H9 (cell line): ENCODE measurements at regions not wholly inside any gene's neighbourhood (a gene's known extent, or its start where the extent isn't known, plus 50 kb on each side); places are given as distances from the start of the nearest gene placed in this dataset.

Experiments
- DNase-seq: peaks from one replicate; pipeline ENCODE4 v3.0.0-alpha.2; 2017
- H2AFZ ChIP-seq: one replicate; pipeline ENCODE4 v1.6.1; 2013; ENCODE audit warnings: mild to moderate bottlenecking, low read length, control low read depth, moderate library complexity
- H2AK5ac ChIP-seq: 2 replicates; pipeline ENCODE4 v1.6.1; 2013; ENCODE audit warnings: low read length, control low read depth, mixed read lengths; ENCODE audit not compliant: insufficient read length
- H2BK120ac ChIP-seq: one replicate; pipeline ENCODE4 v1.6.1; 2013; ENCODE audit warnings: low read depth, mild to moderate bottlenecking, low read length, control low read depth, inconsistent platforms; ENCODE audit not compliant: poor library complexity, severe bottlenecking
- H2BK12ac ChIP-seq: 2 replicates; pipeline ENCODE4 v1.6.1; 2013; ENCODE audit warnings: low read length, control low read depth, mixed read lengths, low read depth; ENCODE audit not compliant: insufficient read length
- H2BK15ac ChIP-seq: 2 replicates; pipeline ENCODE4 v1.6.1; 2013; ENCODE audit warnings: low read depth, low read length, control low read depth
- H2BK20ac ChIP-seq: one replicate; pipeline ENCODE4 v1.6.1; 2013; ENCODE audit warnings: low read depth, mild to moderate bottlenecking, low read length, control low read depth, inconsistent platforms; ENCODE audit not compliant: poor library complexity, severe bottlenecking
- H2BK5ac ChIP-seq: 2 replicates; pipeline ENCODE4 v1.6.1; 2013; ENCODE audit warnings: low read length, control low read depth, mixed read lengths; ENCODE audit not compliant: insufficient read length
- H3K14ac ChIP-seq: 2 replicates; pipeline ENCODE4 v1.6.1; 2013; ENCODE audit warnings: low read length, control low read depth; ENCODE audit not compliant: insufficient read depth
- H3K18ac ChIP-seq: 2 replicates; pipeline ENCODE4 v1.6.1; 2013; ENCODE audit warnings: low read depth, mild to moderate bottlenecking, mixed read lengths, low read length, control low read depth; ENCODE audit not compliant: insufficient read length
- H3K23ac ChIP-seq: 2 replicates; pipeline ENCODE4 v1.6.1; 2013; ENCODE audit warnings: low read length, control low read depth, mixed read lengths, low read depth; ENCODE audit not compliant: insufficient read length
- H3K23me2 ChIP-seq: 2 replicates; pipeline ENCODE4 v1.6.1; 2013; ENCODE audit warnings: low read depth, mild to moderate bottlenecking, mixed read lengths, low read length, control low read depth; ENCODE audit not compliant: insufficient read length, poor library complexity, severe bottlenecking
- H3K27ac ChIP-seq: 2 replicates; pipeline ENCODE4 v1.5.1; 2013; ENCODE audit warnings: low read length, control low read depth, mixed read lengths, low read depth; ENCODE audit not compliant: insufficient read length
- H3K27me3 ChIP-seq: 2 replicates; pipeline ENCODE4 v1.6.1; 2013; ENCODE audit warnings: low read length, control low read depth, inconsistent platforms; ENCODE audit not compliant: insufficient read depth
- H3K4ac ChIP-seq: 2 replicates; pipeline ENCODE4 v1.6.1; 2013; ENCODE audit warnings: low read depth, mild to moderate bottlenecking, control low read depth, inconsistent platforms, low read length, moderate library complexity
- H3K4me1 ChIP-seq: 2 replicates; pipeline ENCODE4 v1.6.1; 2013; ENCODE audit warnings: low read length, control low read depth, inconsistent platforms; ENCODE audit not compliant: insufficient read depth
- H3K4me2 ChIP-seq: 2 replicates; pipeline ENCODE4 v1.6.1; 2013; ENCODE audit warnings: low read length, control low read depth, mixed read lengths; ENCODE audit not compliant: insufficient read length, insufficient read depth
- H3K56ac ChIP-seq: 2 replicates; pipeline ENCODE4 v1.6.1; 2013; ENCODE audit warnings: low read depth, mild to moderate bottlenecking, mixed read lengths, low read length, control low read depth; ENCODE audit not compliant: insufficient read length
- H3K79me1 ChIP-seq: 2 replicates; pipeline ENCODE4 v1.6.1; 2013; ENCODE audit warnings: low read depth, mild to moderate bottlenecking, moderate library complexity, low read length, control low read depth, inconsistent platforms; ENCODE audit not compliant: insufficient read depth, poor library complexity, severe bottlenecking
- H3K79me2 ChIP-seq: 2 replicates; pipeline ENCODE4 v1.6.1; 2013; ENCODE audit warnings: low read length, control low read depth, inconsistent platforms; ENCODE audit not compliant: insufficient read depth
- H3K9ac ChIP-seq: 2 replicates; pipeline ENCODE4 v1.6.1; 2013; ENCODE audit warnings: low read length, control low read depth, mixed read lengths; ENCODE audit not compliant: insufficient read length; ENCODE audit errors: extremely low read depth
- H3K9me3 ChIP-seq: one replicate; pipeline ENCODE4 v1.6.1; 2013; ENCODE audit warnings: low read depth, low read length, inconsistent platforms; ENCODE audit not compliant: control insufficient read depth
- H3T11ph ChIP-seq: one replicate; pipeline ENCODE4 v1.6.1; 2013; ENCODE audit warnings: mild to moderate bottlenecking, low read length, control low read depth, inconsistent platforms
- H4K20me1 ChIP-seq: one replicate; pipeline ENCODE4 v1.6.1; 2013; ENCODE audit not compliant: control insufficient read depth, insufficient read length, insufficient read depth
- H4K5ac ChIP-seq: 2 replicates; pipeline ENCODE4 v1.6.1; 2013; ENCODE audit warnings: low read depth, mild to moderate bottlenecking, mixed read lengths, low read length, control low read depth; ENCODE audit not compliant: insufficient read length
- H4K8ac ChIP-seq: replicated peaks from 2 replicates; pipeline ENCODE4 v1.6.1; 2013; ENCODE audit warnings: low read length, control low read depth, mixed read lengths, low read depth; ENCODE audit not compliant: insufficient read length
- H4K91ac ChIP-seq: 2 replicates; pipeline ENCODE4 v1.6.1; 2013; ENCODE audit warnings: low read depth, mild to moderate bottlenecking, moderate library complexity, mixed read lengths, low read length, control low read depth; ENCODE audit not compliant: insufficient read length
- H3K27ac Mint-ChIP-seq, 3 experiments: 2 replicates in 2 of 3; 3 replicates in 1 of 3; pipeline ENCODE4 v1.8.0; 2020 to 2021; ENCODE audit warnings: mixed read lengths in 3 of 3, mild to moderate bottlenecking in 1 of 3, moderate library complexity in 1 of 3
- H3K27me3 Mint-ChIP-seq: 2 replicates; pipeline ENCODE4 v1.8.0; 2021; ENCODE audit warnings: low read depth, mild to moderate bottlenecking, moderate library complexity, mixed read lengths
- H3K36me3 Mint-ChIP-seq, 3 experiments: 2 replicates in 2 of 3; 3 replicates in 1 of 3; pipeline ENCODE4 v1.8.0; 2020 to 2021; ENCODE audit warnings: low read depth in 3 of 3, mixed read lengths in 3 of 3; ENCODE audit not compliant: insufficient read depth in 1 of 3
- H3K4me1 Mint-ChIP-seq, 2 experiments: 2 replicates each; pipeline ENCODE4 v1.8.0; 2020; ENCODE audit warnings: mixed read lengths in 2 of 2
- H3K4me3 Mint-ChIP-seq, 2 experiments: 2 replicates in 1 of 2; 3 replicates in 1 of 2; pipeline ENCODE4 v1.8.0; 2020 to 2021; ENCODE audit warnings: mild to moderate bottlenecking in 2 of 2, mixed read lengths in 2 of 2, moderate library complexity in 1 of 2
- H3K9me3 Mint-ChIP-seq, 2 experiments: 2 replicates in 1 of 2; 3 replicates in 1 of 2; pipeline ENCODE4 v1.8.0; 2020; ENCODE audit warnings: mild to moderate bottlenecking in 2 of 2, mixed read lengths in 2 of 2, moderate library complexity in 1 of 2
- CTCF ChIP-seq: fragments of 200-600 bp; sonication (generic); conservative IDR thresholded peaks from 3 replicates; pipeline ENCODE4 v1.8.0; 2021; ENCODE audit warnings: antibody characterized with exemption, mild to moderate bottlenecking
- WGBS: extraction: QIAGEN DNeasy Blood & Tissue Kit; methylation state at CpG from one replicate; pipeline ENCODE4 v1.1.7; 2013; ENCODE audit warnings: missing lambda C conversion rate, low lambda C conversion rate, mixed read lengths; ENCODE audit not compliant: insufficient read length; ENCODE audit errors: extremely low coverage; 5-methylcytosine and 5-hydroxymethylcytosine counted together

- Histone ChIP-seq H2BK5ac (no peak overlapping the region), H3K23ac (no peak overlapping the region), H3K27me3 (no peaks in the 10 kb centered on the region), H3T11ph (no peak overlapping the region), H3K4me1 (no peaks in the 10 kb centered on the region), H3K9me3 (no peaks in the 10 kb centered on the region), H2AFZ (no peak overlapping the region), H3K23me2 (no peaks in the 10 kb centered on the region), H3K79me1 (no peaks in the 10 kb centered on the region), H3K9ac (no peak overlapping the region), H4K91ac (no peak overlapping the region), H2BK12ac (no peak overlapping the region), H4K20me1 (no peaks in the 10 kb centered on the region), H2BK20ac (no peak overlapping the region), H3K27ac (no peak overlapping the region), H2BK120ac (no peak overlapping the region), H3K18ac (no peak overlapping the region), H3K79me2 (no peaks in the 10 kb centered on the region), H3K4me2 (no peak overlapping the region), H3K56ac (no peak overlapping the region), H2BK15ac (no peak overlapping the region), H2AK5ac (no peak overlapping the region), H3K4ac (no peak overlapping the region), H4K8ac (no peak overlapping the region), H3K14ac (no peak overlapping the region), H4K5ac (no peak overlapping the region)
- H3K9me3 Mint-ChIP-seq: peaks cover 0 to under 1% of the 10 kb centered on the region in 2 experiments; a peak in 1 of 5 replicates
- H3K36me3 Mint-ChIP-seq: no peaks in the 10 kb centered on the region
- H3K27ac Mint-ChIP-seq: no peak overlapping the region
- H3K27me3 Mint-ChIP-seq: no peaks in the 10 kb centered on the region; the same call in 1 of the 2 replicates
- WGBS: no CpG with 5 or more reads among the region's 2 CpGs
- DNase-seq: no peak
- H3K4me3 Mint-ChIP-seq: no peak overlapping the region
- no peaks in the 10 kb centered on the region for H3K4me1 Mint-ChIP-seq
- no peak for TF ChIP-seq CTCF
These were observed 445.8 kb downstream of the HTR1B start for GRCh38 chr6:77017537-77017936.
